H1 (cell line): ENCODE measurements at regions not wholly inside any gene's neighbourhood (a gene's known extent, or its start where the extent isn't known, plus 50 kb on each side); places are given as distances from the start of the nearest gene placed in this dataset.

Experiments
- EZH2 ChIP-seq: fragments of 200-600 bp; sonication (generic); IDR thresholded peaks from 2 replicates; pipeline ENCODE4 v1.7.1; 2012; ENCODE audit warnings: low read depth, mild to moderate bottlenecking, moderate library complexity, low read length, inconsistent platforms; ENCODE audit not compliant: severe bottlenecking
- FOSL1 ChIP-seq: IDR thresholded peaks from 2 replicates; pipeline ENCODE4 v1.6.1; 2011; ENCODE audit warnings: mild to moderate bottlenecking, low read depth, low read length, moderate library complexity; ENCODE audit not compliant: insufficient read depth
- JUN ChIP-seq: IDR thresholded peaks from 2 replicates; pipeline ENCODE4 v1.6.1; 2011; ENCODE audit warnings: low read depth, mild to moderate bottlenecking, improper control_type of control experiment, low read length
- JUND ChIP-seq: IDR thresholded peaks from 2 replicates; pipeline ENCODE4 v1.6.1; 2011; ENCODE audit warnings: mild to moderate bottlenecking, improper control_type of control experiment, low read length
- RFX5 ChIP-seq: IDR thresholded peaks from 2 replicates; pipeline ENCODE4 v1.6.1; 2011; ENCODE audit warnings: low read depth, low read length, improper control_type of control experiment, borderline replicate concordance
- ZNF274 ChIP-seq: IDR thresholded peaks from 2 replicates; pipeline ENCODE4 v1.7.0; 2012; ENCODE audit warnings: low read length, borderline replicate concordance; ENCODE audit errors: extremely low read depth
- TF ChIP-seq, protein P1 (sequence below), 3 experiments: IDR thresholded peaks; 1 replicate in 2 of 3; 2 replicates in 1 of 3; pipeline versions ENCODE4 v1.5.1 to v1.6.1; 2011; ENCODE audit warnings: low read length in 3 of 3, mild to moderate bottlenecking in 3 of 3, inconsistent platforms in 2 of 3, low read depth in 1 of 3, moderate library complexity in 1 of 3; ENCODE audit not compliant: insufficient read depth in 1 of 3; ENCODE audit errors: control extremely low read depth in 1 of 3
- TF ChIP-seq, protein P2 (sequence below): IDR thresholded peaks from 2 replicates; pipeline ENCODE4 v1.6.1; 2012; ENCODE audit warnings: inconsistent platforms

DNA sequence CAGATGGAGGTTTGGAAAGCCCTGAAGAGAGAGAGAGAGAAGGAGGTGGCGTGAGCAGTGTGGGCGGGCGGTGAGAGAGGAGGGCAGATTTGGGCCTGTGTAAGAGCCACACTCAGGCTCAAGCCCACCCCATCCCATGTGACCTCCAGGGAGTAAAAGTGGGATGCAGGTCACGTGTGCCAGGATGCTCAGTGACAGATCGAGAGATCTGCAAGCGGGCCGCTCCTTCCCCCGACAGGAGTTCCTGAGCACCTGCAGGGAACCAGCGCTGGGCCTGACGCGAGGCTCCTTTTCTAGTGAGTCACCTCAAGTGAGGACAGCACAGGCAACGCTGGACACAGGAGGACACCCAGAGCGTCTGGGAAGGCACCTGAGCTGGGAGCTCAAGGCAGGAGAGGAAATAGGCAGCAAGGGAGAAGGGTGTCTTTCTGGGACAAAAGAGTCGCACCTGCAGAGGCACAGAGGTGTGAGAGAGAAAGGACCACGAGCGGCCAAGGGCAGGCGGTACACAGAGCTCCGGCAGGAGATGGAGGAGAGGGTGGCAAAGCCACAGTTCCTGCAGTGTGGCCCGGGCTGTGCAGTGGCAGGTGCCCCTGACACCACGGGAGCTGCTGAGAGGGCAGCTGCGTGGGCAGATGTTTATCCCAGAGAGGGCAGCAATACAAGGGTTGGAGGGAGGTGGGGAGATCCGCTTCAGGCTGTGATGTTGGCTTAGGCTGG, 1294.8 kb downstream of the TBC1D22A start:
- TF ChIP-seq EZH2 (no peak), RFX5 (no peak), JUN (no peak), JUND (no peak), ZNF274 (no peak), FOSL1 (no peak)
- TF ChIP-seq, protein P1, sequence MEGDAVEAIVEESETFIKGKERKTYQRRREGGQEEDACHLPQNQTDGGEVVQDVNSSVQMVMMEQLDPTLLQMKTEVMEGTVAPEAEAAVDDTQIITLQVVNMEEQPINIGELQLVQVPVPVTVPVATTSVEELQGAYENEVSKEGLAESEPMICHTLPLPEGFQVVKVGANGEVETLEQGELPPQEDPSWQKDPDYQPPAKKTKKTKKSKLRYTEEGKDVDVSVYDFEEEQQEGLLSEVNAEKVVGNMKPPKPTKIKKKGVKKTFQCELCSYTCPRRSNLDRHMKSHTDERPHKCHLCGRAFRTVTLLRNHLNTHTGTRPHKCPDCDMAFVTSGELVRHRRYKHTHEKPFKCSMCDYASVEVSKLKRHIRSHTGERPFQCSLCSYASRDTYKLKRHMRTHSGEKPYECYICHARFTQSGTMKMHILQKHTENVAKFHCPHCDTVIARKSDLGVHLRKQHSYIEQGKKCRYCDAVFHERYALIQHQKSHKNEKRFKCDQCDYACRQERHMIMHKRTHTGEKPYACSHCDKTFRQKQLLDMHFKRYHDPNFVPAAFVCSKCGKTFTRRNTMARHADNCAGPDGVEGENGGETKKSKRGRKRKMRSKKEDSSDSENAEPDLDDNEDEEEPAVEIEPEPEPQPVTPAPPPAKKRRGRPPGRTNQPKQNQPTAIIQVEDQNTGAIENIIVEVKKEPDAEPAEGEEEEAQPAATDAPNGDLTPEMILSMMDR (IDR thresholded peaks at IDR 0.05; ENCODE audit: control extremely low read depth in 1 of 3, insufficient read depth in 1 of 3, low read depth in 1 of 3, low read length in 3 of 3), result no peak
- TF ChIP-seq, protein P2, sequence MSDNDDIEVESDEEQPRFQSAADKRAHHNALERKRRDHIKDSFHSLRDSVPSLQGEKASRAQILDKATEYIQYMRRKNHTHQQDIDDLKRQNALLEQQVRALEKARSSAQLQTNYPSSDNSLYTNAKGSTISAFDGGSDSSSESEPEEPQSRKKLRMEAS, result no peak
